GM12878 (cell line): ENCODE measurements at regions not wholly inside any gene's neighbourhood (a gene's known extent, or its start where the extent isn't known, plus 50 kb on each side); places are given as distances from the start of the nearest gene placed in this dataset.

Source experiments
- ATAC-seq: fragments of 200-7000 bp; cut with Tn5 transposase; 3 replicates; pipeline ENCODE4 v1.9.1; 2020; ENCODE audit warnings: mild to moderate bottlenecking, moderate library complexity
- BruUV-seq: library from RNA; stranded (reverse); fragments of 400-500 nt; replicated peaks from 2 replicates; lab custom pipeline; 2021; lab: Mats Ljungman, UMichigan
- CTCF ChIA-PET: fragments of 300-600 bp; sonication (Branson Sonifier 250); formaldehyde crosslinking; extraction: SDS; loops from one replicate; lab custom pipeline; 2021; ENCODE audit warnings: inconsistent platforms; lab: Yijun Ruan, JAX
- POLR2A ChIA-PET: fragments of 350-600 bp; formaldehyde crosslinking; extraction: SDS; loops from one replicate; lab custom pipeline; 2021; ENCODE audit warnings: inconsistent platforms; lab: Charles Lee
- RAD21 ChIA-PET: fragments of 300-600 bp; sonication (Branson Sonifier 250); formaldehyde crosslinking; loops from one replicate; lab custom pipeline; 2023; ENCODE audit warnings: antibody characterized with exemption; ENCODE audit not compliant: unreplicated experiment; lab: Charles Lee
- SMC1A ChIA-PET: fragments of 300-600 bp; sonication (Branson Sonifier 250); formaldehyde crosslinking; loops from one replicate; lab custom pipeline; 2023; ENCODE audit not compliant: unreplicated experiment, uncharacterized antibody; lab: Charles Lee
- DNase-seq: peaks from one replicate; pipeline ENCODE4 v3.0.0-alpha.2; 2011; ENCODE audit warnings: low read depth, low spot score
- FAIRE-seq: peaks from 3 replicates; lab custom pipeline; 2011; peaks lifted over from hg19 to GRCh38; lab: Jason Lieb, UNC
- H2AFZ ChIP-seq: 2 replicates; pipeline ENCODE4 v1.6.0; 2011; ENCODE audit warnings: low read depth, low read length, control low read depth; ENCODE audit not compliant: control insufficient read depth
- H3K27ac ChIP-seq: 2 replicates; pipeline ENCODE4 v1.5.1; 2011; ENCODE audit warnings: control low read depth; ENCODE audit not compliant: control insufficient read depth, insufficient read depth
- H3K27me3 ChIP-seq, 2 experiments: replicated peaks in 1 of 2; 2 replicates each; pipeline versions ENCODE4 v1.6.0 to v1.6.1; 2011; ENCODE audit warnings: low read length in 1 of 2; ENCODE audit not compliant: control insufficient read depth in 2 of 2, insufficient read depth in 2 of 2
- H3K36me3 ChIP-seq, 2 experiments: 2 replicates each; pipeline ENCODE4 v1.5.1; 2011; ENCODE audit warnings: low read length in 1 of 2; ENCODE audit not compliant: control insufficient read depth in 2 of 2, insufficient read depth in 2 of 2
- H3K4me1 ChIP-seq: 2 replicates; pipeline ENCODE4 v1.6.1; 2011; ENCODE audit warnings: mild to moderate bottlenecking, low read length, moderate library complexity, mixed read lengths; ENCODE audit not compliant: control insufficient read depth, insufficient read depth
- H3K4me2 ChIP-seq: 2 replicates; pipeline ENCODE4 v1.6.0; 2011; ENCODE audit warnings: control low read depth; ENCODE audit not compliant: control insufficient read depth, insufficient read depth
- H3K4me3 ChIP-seq: fragments of 200-600 bp; sonication (generic); 2 replicates; pipeline ENCODE4 v1.5.1; 2016
- H3K79me2 ChIP-seq: 2 replicates; pipeline ENCODE4 v1.6.0; 2011; ENCODE audit warnings: low read length; ENCODE audit not compliant: control insufficient read depth, insufficient read depth
- H3K9ac ChIP-seq: 2 replicates; pipeline ENCODE4 v1.8.0; 2011; ENCODE audit warnings: low read length, control low read depth, mixed read lengths; ENCODE audit not compliant: control insufficient read depth, insufficient read depth
- H3K9me3 ChIP-seq: replicated peaks from 3 replicates; pipeline ENCODE4 v1.5.1; 2011; ENCODE audit warnings: mild to moderate bottlenecking, low read length; ENCODE audit not compliant: control insufficient read depth, insufficient read depth
- H4K20me1 ChIP-seq: 2 replicates; pipeline ENCODE4 v1.6.0; 2011; ENCODE audit not compliant: control insufficient read depth, insufficient read depth
- ATF7 ChIP-seq: fragments of 450-650 bp; IDR thresholded peaks from 2 replicates; pipeline ENCODE4 v1.6.1; 2016; ENCODE audit warnings: low read depth, mild to moderate bottlenecking
- BCL11A ChIP-seq: IDR thresholded peaks from 2 replicates; pipeline ENCODE4 v1.6.1; 2011; ENCODE audit warnings: low read depth, low read length
- CHD1 ChIP-seq: IDR thresholded peaks from 2 replicates; pipeline ENCODE4 v1.6.1; 2012; ENCODE audit warnings: low read depth, low read length, improper control_type of control experiment
- FOS ChIP-seq: IDR thresholded peaks from 3 replicates; pipeline ENCODE4 v1.6.1; 2011; ENCODE audit warnings: borderline replicate concordance; ENCODE audit not compliant: insufficient read length; ENCODE audit errors: extremely low read depth
- FOXK2 ChIP-seq: fragments of 450-650 bp; IDR thresholded peaks from 2 replicates; pipeline ENCODE4 v1.6.1; 2017; ENCODE audit warnings: mild to moderate bottlenecking, moderate library complexity
- IKZF2 ChIP-seq, 2 experiments: fragments of 450-650 bp; IDR thresholded peaks; 2 replicates each; pipeline ENCODE4 v1.6.1; 2017; ENCODE audit warnings: mild to moderate bottlenecking in 2 of 2, moderate library complexity in 2 of 2
- KLF5 ChIP-seq: fragments of 450-650 bp; IDR thresholded peaks from 2 replicates; pipeline ENCODE4 v1.6.1; 2014; ENCODE audit warnings: mild to moderate bottlenecking; ENCODE audit not compliant: partially characterized antibody
- NFXL1 ChIP-seq: fragments of 450-650 bp; IDR thresholded peaks from 2 replicates; pipeline ENCODE4 v1.6.1; 2017; ENCODE audit warnings: antibody characterized with exemption, mild to moderate bottlenecking, borderline replicate concordance
- NR2C2 ChIP-seq: IDR thresholded peaks from 2 replicates; pipeline ENCODE4 v1.6.1; 2011; ENCODE audit warnings: borderline replicate concordance, low read depth; ENCODE audit not compliant: control insufficient read depth, insufficient read length
- REST ChIP-seq: IDR thresholded peaks from 2 replicates; pipeline ENCODE4 v1.6.1; 2012; ENCODE audit warnings: mild to moderate bottlenecking, low read depth, low read length
- SP1 ChIP-seq: IDR thresholded peaks from one replicate; pipeline ENCODE4 v1.6.1; 2011; ENCODE audit warnings: low read depth, low read length
- TARDBP ChIP-seq: IDR thresholded peaks from 2 replicates; pipeline ENCODE4 v1.6.1; 2016; ENCODE audit warnings: borderline replicate concordance
- ZBTB4 ChIP-seq: fragments of 450-650 bp; formaldehyde crosslinking; IDR thresholded peaks from 2 replicates; pipeline ENCODE4 v1.4.0; 2022; ENCODE audit warnings: mild to moderate bottlenecking, moderate library complexity
- ZBTB40 ChIP-seq: fragments of 450-650 bp; IDR thresholded peaks from 2 replicates; pipeline ENCODE4 v1.6.1; 2016; ENCODE audit warnings: mild to moderate bottlenecking, moderate library complexity, borderline replicate concordance
- ZNF217 ChIP-seq: fragments of 450-650 bp; IDR thresholded peaks from 2 replicates; pipeline ENCODE4 v1.6.1; 2017; ENCODE audit warnings: antibody characterized with exemption, mild to moderate bottlenecking
- WGBS: methylation state at CpG from one replicate; pipeline ENCODE4 v1.1.6; 2016; ENCODE audit warnings: low lambda C conversion rate; ENCODE audit not compliant: insufficient replicate concordance, insufficient coverage; ENCODE audit errors: missing lambda C conversion rate; 5-methylcytosine and 5-hydroxymethylcytosine counted together
- in situ Hi-C: fragments of 300-500 bp; cut with MboI; formaldehyde crosslinking; loops from 9 replicates; pipeline ENCODE4 v1.14.3; 2018; ENCODE audit warnings: mixed read lengths
- intact Hi-C: fragments of 100-400 bp; cut with micrococcal nuclease; formaldehyde crosslinking; loops from one replicate; pipeline ENCODE4 v1.14.2; 2022; ENCODE audit not compliant: unreplicated experiment

GRCh38 chr20:60728705-60729104 lies 523.4 kb upstream of the CDH4 start:
- no peaks in the 10 kb centered on the region for H3K4me1 ChIP-seq
- no peak for ATAC-seq
- SMC1A ChIA-PET = no interaction called here
- 7% methylated on average over 4 of the region's 4 CpGs for WGBS
- no peak overlapping the region for H3K4me3 ChIP-seq
- in situ Hi-C loops = no loop called here
- RAD21 ChIA-PET = no interaction called here
- H4K20me1 ChIP-seq = no peaks in the 10 kb centered on the region
- DNase-seq = no peak
- no TSS peak for BruUV-seq
- intact Hi-C loops = no loop called here
- no peaks in the 10 kb centered on the region for H3K36me3 ChIP-seq
- H3K9ac ChIP-seq = no peak overlapping the region
- no peaks in the 10 kb centered on the region for H3K79me2 ChIP-seq
- H2AFZ ChIP-seq = no peak overlapping the region
- H3K27ac ChIP-seq = no peak overlapping the region
- FAIRE-seq = no peak
- POLR2A ChIA-PET = no interaction called here
- no peak overlapping the region for H3K4me2 ChIP-seq
- H3K9me3 ChIP-seq = no peaks in the 10 kb centered on the region
- H3K27me3 ChIP-seq = no peaks in the 10 kb centered on the region
- CTCF ChIA-PET = no interaction called here
- TF ChIP-seq REST (no peak), ZBTB4 (CRISPR knock-in tag) (no peak), ATF7 (no peak), NR2C2 (no peak), TARDBP (no peak), SP1 (no peak), FOS (no peak), NFXL1 (no peak), IKZF2 (IDR thresholded peaks at IDR 0.05) (no peak), FOXK2 (no peak), ZNF217 (no peak), ZBTB40 (no peak), CHD1 (no peak), BCL11A (no peak), KLF5 (no peak)
